Stimulated activated CD8-positive, alpha-beta memory T cell treated with anti-CD3 and anti-CD28 coated beads, Interleukin-4, amount 100 ng/mL, for 48 hours (primary cell): ENCODE measurements at regions not wholly inside any gene's neighbourhood (a gene's known extent, or its start where the extent isn't known, plus 50 kb on each side); places are given as distances from the start of the nearest gene placed in this dataset.
A peak's percentile ranks its signal among the peaks of the same experiment; 100 is the strongest.
"Not testable (repeated sequence)": the region's sequence is repeated elsewhere in the genome, so short reads cannot be mapped to it uniquely, and the experiment has no call there.

Experiments used
- DNase-seq: peaks from one replicate; pipeline ENCODE4 v3.0.0-alpha.2; 2020

GRCh38 chrX:69431420-69431819, 72.7 kb upstream of the NALF2 start:
- DNase-seq, result no peak

GRCh38 chrX:69430785-69431184, 73.3 kb upstream of the NALF2 start:
- DNase-seq, result no peak

- no peak for DNase-seq
These were observed 74.6 kb upstream of the NALF2 start for GRCh38 chrX:69429339-69430015.

DNA sequence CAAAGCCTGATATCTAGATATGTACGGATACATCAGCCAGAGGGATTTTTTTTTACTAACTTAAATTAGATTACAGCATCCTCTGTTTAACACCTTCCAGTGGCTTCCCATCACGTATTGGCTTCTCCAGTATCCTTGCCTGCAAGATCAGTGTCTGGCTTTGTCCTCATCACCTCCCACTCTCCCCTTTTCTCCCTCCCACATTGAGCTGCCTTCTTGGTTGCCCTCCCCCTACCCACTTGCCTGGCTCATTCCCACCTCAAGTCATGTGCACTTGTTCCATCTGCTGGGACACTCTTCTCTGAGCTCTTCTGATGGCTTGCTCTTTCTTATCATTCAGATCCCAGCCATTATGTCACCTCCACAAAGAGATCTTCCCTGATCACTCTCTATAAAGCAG, 75.9 kb upstream of the NALF2 start:
- no peak for DNase-seq

DNA sequence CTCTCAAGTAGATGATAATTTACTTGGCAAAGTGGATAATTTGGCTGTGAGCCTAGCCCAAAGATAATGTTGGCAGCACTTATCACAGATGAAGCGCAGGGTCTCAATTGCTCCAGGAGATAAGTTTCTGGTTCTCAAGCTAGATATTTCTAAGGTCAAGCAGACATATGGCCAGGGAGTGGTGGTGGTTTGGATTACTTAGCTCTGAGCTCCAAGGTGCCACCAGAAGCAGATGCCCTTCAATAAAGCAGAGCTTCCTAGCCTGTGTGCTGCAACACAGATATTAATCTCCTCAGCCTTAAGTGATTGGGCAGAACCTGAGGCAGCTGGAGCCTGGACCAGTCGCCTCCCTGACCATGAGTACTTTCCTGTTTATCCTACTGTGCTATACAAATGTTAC, 79.2 kb upstream of the NALF2 start:
- no peak for DNase-seq

DNA sequence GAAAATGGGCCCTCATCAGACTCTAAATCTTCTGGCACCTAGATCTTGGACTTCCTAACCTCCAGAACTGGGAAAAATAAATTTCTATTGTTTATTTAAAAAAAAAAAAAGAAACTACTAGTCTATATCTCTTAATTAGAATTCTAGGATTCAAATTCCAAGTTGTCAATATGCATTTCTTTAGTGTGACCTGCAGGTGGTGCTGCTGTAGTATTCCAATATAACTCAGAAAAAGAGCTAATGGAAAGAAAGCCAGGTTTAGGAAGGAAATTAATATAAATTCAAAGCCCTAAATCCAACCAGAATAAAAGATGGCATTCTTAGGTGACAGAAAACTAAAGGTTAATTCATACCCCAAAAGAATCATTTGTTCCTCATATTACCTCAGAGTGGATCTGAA, 80.0 kb upstream of the NALF2 start:
- DNase-seq, result no peak

GRCh38 chrX:69422208-69422607, 81.9 kb upstream of the NALF2 start:
- not testable (repeated sequence) for DNase-seq

- no peak for DNase-seq
These were observed 88.4 kb upstream of the NALF2 start for GRCh38 chrX:69415698-69416097.

DNA sequence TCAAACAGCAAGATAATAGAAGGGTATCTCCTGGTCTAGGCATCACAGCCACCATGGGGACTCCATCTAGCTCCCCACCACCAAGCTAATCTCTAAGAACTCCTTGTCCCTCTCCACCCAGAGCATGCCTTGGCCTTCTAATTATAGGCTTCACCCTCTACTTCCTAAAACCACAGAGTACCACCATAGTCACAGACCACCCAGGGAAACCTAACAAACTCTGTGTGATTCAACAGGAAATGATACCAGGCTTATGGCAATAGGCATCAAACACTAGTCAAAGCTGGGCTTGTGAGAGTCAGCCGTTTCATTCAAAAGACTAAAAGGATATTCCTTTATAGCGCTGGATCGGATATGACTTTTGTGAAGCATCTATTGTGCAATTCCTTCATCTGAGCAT, 91.5 kb upstream of the NALF2 start:
- no peak for DNase-seq

DNA sequence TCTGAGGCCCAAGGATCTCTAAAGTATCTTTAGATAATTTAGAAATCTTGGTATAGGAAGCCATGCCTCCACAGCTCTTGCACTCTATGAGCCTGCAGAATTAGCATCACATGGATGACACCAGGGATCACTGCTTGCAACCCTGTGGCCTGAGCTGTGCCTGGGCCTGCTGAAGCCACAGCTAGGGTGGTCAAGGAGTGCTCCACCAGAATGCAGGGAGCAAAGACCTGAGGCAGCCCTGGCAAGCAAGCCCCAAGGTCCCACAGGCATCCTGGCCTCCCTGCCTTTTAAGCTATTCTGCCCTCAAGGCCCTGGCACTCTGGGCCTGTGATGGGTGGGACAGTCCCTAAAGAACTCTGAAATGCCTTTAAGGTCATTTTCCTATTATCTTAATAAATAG, 105.2 kb upstream of the NALF2 start:
- DNase-seq, result no peak

DNA sequence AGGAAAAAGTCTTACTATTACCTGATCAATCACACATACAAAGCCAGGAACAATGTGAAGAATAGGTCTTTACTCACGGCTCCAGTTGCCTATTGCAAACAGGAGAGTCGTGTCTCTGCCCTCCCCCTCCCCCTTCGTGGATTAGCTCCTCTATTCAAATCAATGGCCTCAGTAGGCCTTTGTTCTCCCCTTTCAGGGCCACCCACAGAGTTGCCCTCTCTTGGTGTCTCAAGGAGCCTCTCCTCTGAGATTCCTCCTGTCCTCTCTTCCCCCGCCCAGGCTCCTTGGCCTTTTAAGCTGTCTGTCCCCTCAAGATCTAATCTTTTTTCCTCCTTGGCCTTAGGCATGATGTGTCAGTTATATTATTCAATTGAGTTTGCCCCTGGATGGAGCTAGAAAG, 107.2 kb upstream of the NALF2 start:
- no peak for DNase-seq

DNA sequence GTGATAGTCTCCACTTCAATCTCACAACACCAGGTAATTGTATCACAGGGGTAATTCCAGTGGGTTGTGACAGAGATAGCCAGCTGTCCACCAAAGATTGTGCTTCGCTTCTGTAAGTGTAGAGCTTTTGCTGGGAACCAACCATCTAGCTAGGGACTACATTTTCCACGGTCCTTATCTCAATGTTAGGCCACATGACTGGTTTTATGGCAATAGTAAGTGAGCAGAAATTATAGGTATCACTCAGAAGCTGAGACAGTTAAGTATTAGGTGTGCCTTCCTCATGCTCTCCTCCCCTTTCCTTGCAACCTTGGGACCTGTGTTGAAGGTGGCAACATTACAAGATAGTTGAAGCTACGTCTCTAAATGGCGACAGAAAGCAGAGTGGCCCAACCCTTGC, 108.8 kb upstream of the NALF2 start:
- DNase-seq, result no peak

GRCh38 chrX:69389101-69389501, 115.0 kb upstream of the NALF2 start:
- no peak for DNase-seq

GRCh38 chrX:69388526-69388925, 115.6 kb upstream of the NALF2 start:
- DNase-seq, result no peak

GRCh38 chrX:69387567-69388487, 116.3 kb upstream of the NALF2 start:
- DNase-seq, result peak; percentile 52

- no peak for DNase-seq
These were observed 117.4 kb upstream of the NALF2 start for GRCh38 chrX:69386681-69387080.

GRCh38 chrX:69379412-69379811, 124.7 kb upstream of the NALF2 start:
- no peak for DNase-seq

DNA sequence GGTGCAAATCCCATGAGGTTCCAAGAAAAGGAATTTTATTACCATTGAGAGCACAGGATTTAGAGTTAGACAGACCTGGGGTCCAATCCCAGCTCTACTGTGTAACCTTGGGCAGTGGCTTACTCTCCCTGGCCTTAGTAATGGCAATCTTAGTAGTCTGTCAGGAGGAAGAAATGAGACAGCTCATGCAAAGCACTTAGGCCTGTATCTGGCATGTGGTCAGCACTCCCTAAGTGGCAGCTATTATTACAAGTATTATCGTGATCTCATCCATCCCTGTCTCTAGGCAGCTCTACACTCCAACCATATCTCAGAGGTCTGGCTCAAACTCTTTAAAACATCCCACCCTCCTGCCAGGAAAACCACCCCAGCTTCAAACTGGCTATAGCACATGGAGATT, 129.6 kb upstream of the NALF2 start:
- no peak for DNase-seq

DNA sequence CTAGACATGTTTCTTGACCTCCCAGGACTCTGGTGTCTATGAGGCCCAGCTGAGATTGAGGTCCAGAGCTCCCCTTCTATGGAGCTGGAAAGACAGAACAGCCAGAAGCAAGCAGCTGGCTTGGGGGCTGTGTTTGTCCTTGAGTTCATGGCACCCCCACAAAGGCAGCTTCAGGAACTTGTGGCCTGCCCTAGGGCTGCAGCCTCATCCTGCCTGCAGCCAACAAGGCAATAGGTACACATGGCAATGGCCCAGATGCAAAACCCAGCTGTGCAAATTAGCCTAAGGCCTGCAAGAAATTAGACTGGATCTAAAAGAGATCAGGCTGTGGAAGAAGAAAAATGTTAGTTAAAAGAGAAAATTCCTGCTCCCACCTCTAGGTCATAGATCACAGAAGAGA, 131.7 kb upstream of the NALF2 start:
- no peak for DNase-seq

GRCh38 chrX:69371159-69371558, 133.0 kb upstream of the NALF2 start:
- no peak for DNase-seq

DNA sequence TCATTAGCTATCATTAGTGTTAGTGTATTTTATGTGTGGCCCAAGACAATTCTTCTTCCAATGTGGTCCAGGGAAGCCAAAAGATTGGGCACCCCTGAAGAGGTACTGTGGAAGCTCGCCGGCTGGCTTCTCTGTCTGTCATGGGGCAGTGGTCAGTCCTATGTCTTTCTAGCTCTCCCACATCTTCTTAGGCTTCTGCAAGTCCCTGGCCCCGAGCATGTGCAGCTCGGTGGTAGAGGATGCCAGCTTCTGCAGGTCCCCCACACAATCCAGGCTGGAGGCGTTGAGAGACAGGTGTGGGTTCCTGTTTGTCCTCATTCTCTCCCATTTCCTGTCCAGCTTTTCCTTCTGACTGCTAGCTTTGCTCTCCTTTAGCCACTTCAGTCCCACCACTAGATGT, 134.1 kb upstream of the NALF2 start:
- DNase-seq, result no peak

- DNase-seq, result no peak
These were observed 137.9 kb upstream of the NALF2 start for GRCh38 chrX:69366183-69366582.

GRCh38 chrX:69365755-69366154, 138.4 kb upstream of the NALF2 start:
- DNase-seq, result no peak

DNA sequence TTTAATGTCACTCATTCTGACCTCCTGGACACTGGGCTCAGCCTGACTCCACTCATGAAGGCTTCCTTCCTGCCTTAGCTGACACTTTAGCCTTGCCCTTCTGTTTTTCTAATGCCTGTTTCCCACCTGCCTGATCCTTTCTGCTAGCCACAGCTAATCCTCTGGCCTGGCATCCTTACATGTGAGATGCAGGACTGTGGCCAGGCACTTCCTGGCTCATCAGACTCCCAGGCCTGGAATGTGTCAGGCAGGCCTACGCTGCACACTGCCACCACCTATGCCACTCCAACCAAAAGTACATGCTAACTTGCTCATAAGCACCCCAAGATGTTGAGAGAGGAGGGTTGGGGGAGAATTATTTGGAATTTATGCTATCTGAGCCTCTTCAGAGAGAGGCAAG, 138.8 kb upstream of the NALF2 start:
- no peak for DNase-seq

GRCh38 chrX:69362856-69363255, 141.3 kb upstream of the NALF2 start:
- no peak for DNase-seq
